K562 (cell line): ENCODE measurements at regions not wholly inside any gene's neighbourhood (a gene's known extent, or its start where the extent isn't known, plus 50 kb on each side); places are given as distances from the start of the nearest gene placed in this dataset.

Source experiments
- BRD9 ChIP-seq: fragments of 450-650 bp; IDR thresholded peaks from 2 replicates; pipeline ENCODE4 v1.6.1; 2018; ENCODE audit warnings: low read depth; ENCODE audit not compliant: partially characterized antibody
- FOXA3 ChIP-seq, 2 experiments: fragments of 450-650 bp in 1 of 2; sonication (generic) in 1 of 2; formaldehyde crosslinking; IDR thresholded peaks in 1 of 2; conservative IDR thresholded peaks in 1 of 2; 2 replicates each; pipeline versions ENCODE4 v1.4.0 to v1.8.0; 2020 to 2022; ENCODE audit warnings: mild to moderate bottlenecking in 2 of 2, missing genetic modification reagents in 1 of 2
- LCOR ChIP-seq: sonication (generic); formaldehyde crosslinking; IDR thresholded peaks from 2 replicates; pipeline ENCODE4 v1.8.0; 2022; ENCODE audit warnings: mild to moderate bottlenecking, missing genetic modification reagents
- PYGO2 ChIP-seq: fragments of 450-650 bp; IDR thresholded peaks from 2 replicates; pipeline ENCODE4 v1.6.1; 2016; ENCODE audit warnings: mild to moderate bottlenecking, missing genetic modification characterization, moderate library complexity, missing compliant biosample characterization
- RBM17 ChIP-seq: fragments of 200-400 bp; formaldehyde crosslinking; IDR thresholded peaks from 2 replicates; pipeline ENCODE4 v1.6.1; 2017; ENCODE audit warnings: low read depth, mild to moderate bottlenecking, low read length, borderline replicate concordance
- SREBF1 ChIP-seq: fragments of 150-350 bp; IDR thresholded peaks from 2 replicates; pipeline ENCODE4 v1.6.1; 2014; ENCODE audit warnings: antibody characterized with exemption, low read depth, low read length, borderline replicate concordance
- ZNF76 ChIP-seq: fragments of 250-450 bp; sonication (Bioruptor Pico); IDR thresholded peaks from 2 replicates; pipeline ENCODE4 v1.4.0; 2020; ENCODE audit warnings: mild to moderate bottlenecking, moderate library complexity, borderline replicate concordance
- ZNF830 ChIP-seq: fragments of 250-450 bp; sonication (Bioruptor Pico); IDR thresholded peaks from 2 replicates; pipeline ENCODE4 v1.5.0; 2021; ENCODE audit warnings: mild to moderate bottlenecking
- TF ChIP-seq, protein P1 (sequence below): fragments of 450-650 bp; IDR thresholded peaks from 2 replicates; pipeline ENCODE4 v1.7.1; 2018; ENCODE audit warnings: mild to moderate bottlenecking, low read depth; ENCODE audit not compliant: partially characterized antibody
- TF ChIP-seq, protein P2 (sequence below): sonication (generic); formaldehyde crosslinking; IDR thresholded peaks from 2 replicates; pipeline ENCODE4 v1.8.1; 2023; ENCODE audit warnings: mild to moderate bottlenecking, missing genetic modification reagents

DNA sequence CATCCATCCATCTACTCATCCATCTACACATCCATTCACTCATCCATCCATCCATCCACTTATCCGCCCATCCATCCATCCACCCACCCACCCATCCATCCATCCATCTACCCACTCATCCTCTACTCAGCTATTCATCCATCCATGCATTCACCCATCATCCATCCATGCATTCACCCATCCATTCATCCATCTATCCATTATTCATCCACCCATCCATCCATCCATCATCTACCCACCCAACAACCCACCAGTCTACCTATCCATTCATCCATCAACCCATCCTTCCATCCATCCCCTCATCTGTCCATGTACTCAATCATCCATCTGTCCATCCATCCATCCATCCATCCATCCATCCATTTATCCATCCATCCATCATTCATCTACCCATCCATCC is 972.7 kb downstream of the BRD1 start (continued):
- TF ChIP-seq, protein P1, sequence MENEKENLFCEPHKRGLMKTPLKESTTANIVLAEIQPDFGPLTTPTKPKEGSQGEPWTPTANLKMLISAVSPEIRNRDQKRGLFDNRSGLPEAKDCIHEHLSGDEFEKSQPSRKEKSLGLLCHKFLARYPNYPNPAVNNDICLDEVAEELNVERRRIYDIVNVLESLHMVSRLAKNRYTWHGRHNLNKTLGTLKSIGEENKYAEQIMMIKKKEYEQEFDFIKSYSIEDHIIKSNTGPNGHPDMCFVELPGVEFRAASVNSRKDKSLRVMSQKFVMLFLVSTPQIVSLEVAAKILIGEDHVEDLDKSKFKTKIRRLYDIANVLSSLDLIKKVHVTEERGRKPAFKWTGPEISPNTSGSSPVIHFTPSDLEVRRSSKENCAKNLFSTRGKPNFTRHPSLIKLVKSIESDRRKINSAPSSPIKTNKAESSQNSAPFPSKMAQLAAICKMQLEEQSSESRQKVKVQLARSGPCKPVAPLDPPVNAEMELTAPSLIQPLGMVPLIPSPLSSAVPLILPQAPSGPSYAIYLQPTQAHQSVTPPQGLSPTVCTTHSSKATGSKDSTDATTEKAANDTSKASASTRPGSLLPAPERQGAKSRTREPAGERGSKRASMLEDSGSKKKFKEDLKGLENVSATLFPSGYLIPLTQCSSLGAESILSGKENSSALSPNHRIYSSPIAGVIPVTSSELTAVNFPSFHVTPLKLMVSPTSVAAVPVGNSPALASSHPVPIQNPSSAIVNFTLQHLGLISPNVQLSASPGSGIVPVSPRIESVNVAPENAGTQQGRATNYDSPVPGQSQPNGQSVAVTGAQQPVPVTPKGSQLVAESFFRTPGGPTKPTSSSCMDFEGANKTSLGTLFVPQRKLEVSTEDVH: no peak
- TF ChIP-seq SREBF1 (no peak), ZNF76 (CRISPR knock-in tag) (no peak), LCOR (CRISPR knock-in tag) (no peak), FOXA3 (CRISPR knock-in tag; conservative IDR thresholded peaks at IDR 0.05 in 1 of 2, IDR thresholded peaks at IDR 0.05 in 1 of 2) (no peak), BRD9 (no peak), PYGO2 (no peak), RBM17 (no peak), ZNF830 (no peak)
- TF ChIP-seq, protein P2, sequence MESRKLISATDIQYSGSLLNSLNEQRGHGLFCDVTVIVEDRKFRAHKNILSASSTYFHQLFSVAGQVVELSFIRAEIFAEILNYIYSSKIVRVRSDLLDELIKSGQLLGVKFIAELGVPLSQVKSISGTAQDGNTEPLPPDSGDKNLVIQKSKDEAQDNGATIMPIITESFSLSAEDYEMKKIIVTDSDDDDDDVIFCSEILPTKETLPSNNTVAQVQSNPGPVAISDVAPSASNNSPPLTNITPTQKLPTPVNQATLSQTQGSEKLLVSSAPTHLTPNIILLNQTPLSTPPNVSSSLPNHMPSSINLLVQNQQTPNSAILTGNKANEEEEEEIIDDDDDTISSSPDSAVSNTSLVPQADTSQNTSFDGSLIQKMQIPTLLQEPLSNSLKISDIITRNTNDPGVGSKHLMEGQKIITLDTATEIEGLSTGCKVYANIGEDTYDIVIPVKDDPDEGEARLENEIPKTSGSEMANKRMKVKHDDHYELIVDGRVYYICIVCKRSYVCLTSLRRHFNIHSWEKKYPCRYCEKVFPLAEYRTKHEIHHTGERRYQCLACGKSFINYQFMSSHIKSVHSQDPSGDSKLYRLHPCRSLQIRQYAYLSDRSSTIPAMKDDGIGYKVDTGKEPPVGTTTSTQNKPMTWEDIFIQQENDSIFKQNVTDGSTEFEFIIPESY (CRISPR knock-in tag): no peak
